Common myeloid progenitor, CD34-positive (primary cell): ENCODE measurements at regions not wholly inside any gene's neighbourhood (a gene's known extent, or its start where the extent isn't known, plus 50 kb on each side); places are given as distances from the start of the nearest gene placed in this dataset.

Experiments used
- CTCF ChIA-PET: fragments of 350-600 bp; sonication (Branson Sonifier 250); formaldehyde crosslinking; loops from one replicate; lab custom pipeline; 2021; ENCODE audit warnings: antibody characterized with exemption; lab: Charles Lee
- POLR2A ChIA-PET: fragments of 350-600 bp; sonication (Branson Sonifier 250); formaldehyde crosslinking; loops from one replicate; lab custom pipeline; 2021; ENCODE audit warnings: antibody characterized with exemption; lab: Charles Lee
- DNase-seq, 3 donors: peaks; one replicate each; pipeline versions ENCODE4 v3.0.0 to v3.0.0-alpha.2; 2013
- H3K27ac ChIP-seq, 2 experiments: 1 replicate in 1 of 2; 2 replicates in 1 of 2; pipeline ENCODE4 v1.7.0; 2013; ENCODE audit warnings: inconsistent platforms in 2 of 2, low read length in 2 of 2, mild to moderate bottlenecking in 2 of 2, low read depth in 1 of 2, moderate library complexity in 1 of 2; ENCODE audit not compliant: severe bottlenecking in 2 of 2, insufficient read depth in 1 of 2, poor library complexity in 1 of 2
- H3K27me3 ChIP-seq, 5 experiments: replicated peaks in 2 of 5; 1 replicate in 3 of 5; 2 replicates in 2 of 5; pipeline versions ENCODE4 v1.6.1 to v1.7.0; 2013; ENCODE audit warnings: low read length in 4 of 5, mild to moderate bottlenecking in 2 of 5, moderate library complexity in 2 of 5, inconsistent platforms in 1 of 5; ENCODE audit not compliant: insufficient read depth in 5 of 5, control insufficient read depth in 4 of 5
- H3K36me3 ChIP-seq, 4 experiments: 1 replicate in 2 of 4; 2 replicates in 2 of 4; pipeline versions ENCODE4 v1.6.1 to v1.7.0; 2013; ENCODE audit warnings: low read length in 3 of 4, control low read depth in 1 of 4, mild to moderate bottlenecking in 1 of 4; ENCODE audit not compliant: control insufficient read depth in 4 of 4, insufficient read depth in 4 of 4
- H3K4me1 ChIP-seq, 4 experiments: 1 replicate in 3 of 4; 2 replicates in 1 of 4; pipeline versions ENCODE4 v1.6.1 to v1.7.1; 2013; ENCODE audit warnings: low read length in 3 of 4, mild to moderate bottlenecking in 3 of 4, control low read depth in 1 of 4, inconsistent platforms in 1 of 4, moderate library complexity in 1 of 4; ENCODE audit not compliant: control insufficient read depth in 4 of 4, insufficient read depth in 4 of 4; ENCODE audit errors: control extremely low read depth in 1 of 4
- H3K4me3 ChIP-seq, 7 experiments: 1 replicate in 4 of 7; 2 replicates in 3 of 7; pipeline versions ENCODE4 v1.5.1 to v1.7.0; 2013; ENCODE audit warnings: mild to moderate bottlenecking in 7 of 7, low read length in 6 of 7, moderate library complexity in 6 of 7, inconsistent platforms in 2 of 7, low read depth in 2 of 7, control low read depth in 1 of 7; ENCODE audit not compliant: insufficient read depth in 4 of 7, control insufficient read depth in 1 of 7; ENCODE audit errors: extremely low read depth in 1 of 7
- H3K9me3 ChIP-seq, 5 experiments: 1 replicate in 4 of 5; 2 replicates in 1 of 5; pipeline versions ENCODE4 v1.6.1 to v1.7.1; 2013; ENCODE audit warnings: low read length in 4 of 5, mild to moderate bottlenecking in 2 of 5, inconsistent platforms in 1 of 5, low read depth in 1 of 5, moderate library complexity in 1 of 5; ENCODE audit not compliant: control insufficient read depth in 4 of 5, insufficient read depth in 2 of 5; ENCODE audit errors: control extremely low read depth in 1 of 5
- WGBS: methylation state at CpG from one replicate; pipeline ENCODE4 v1.1.5; 2013; ENCODE audit not compliant: insufficient coverage; 5-methylcytosine and 5-hydroxymethylcytosine counted together

GRCh38 chr10:2094171-2094570 is 356.8 kb upstream of the ADARB2 start:
- POLR2A ChIA-PET, result no interaction called here
- no peak overlapping the region for H3K4me3 ChIP-seq
- CTCF ChIA-PET, result no interaction called here

DNA sequence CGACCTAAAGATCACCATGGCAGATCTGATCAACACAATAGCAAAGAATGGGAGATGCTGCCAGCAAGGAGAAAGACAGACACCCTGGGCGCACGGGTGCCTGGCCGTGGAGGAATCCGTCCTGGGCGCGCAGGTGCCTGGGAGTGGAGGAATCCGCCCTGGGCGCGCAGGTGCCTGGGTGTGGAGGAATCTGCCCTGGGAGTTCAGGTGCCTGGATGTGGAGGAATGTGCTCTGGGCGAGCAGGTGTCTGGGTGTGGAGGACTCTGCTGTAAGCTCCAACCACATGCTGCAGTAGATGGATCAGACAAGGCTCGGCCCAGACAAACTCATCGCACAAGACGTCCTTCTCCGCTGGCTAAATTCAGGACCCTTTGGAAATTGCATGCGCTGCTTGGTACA is 346.3 kb upstream of the ADARB2 start:
- Histone ChIP-seq H3K36me3 (no peaks in the 10 kb centered on the region), H3K27ac (no peak overlapping the region), H3K4me3 (no peak overlapping the region), H3K4me1 (no peaks in the 10 kb centered on the region), H3K27me3 (peaks cover 0 to 5% (median 0%) of the 10 kb centered on the region in 5 experiments), H3K9me3 (peaks cover 0 to 4% (median 2%) of the 10 kb centered on the region in 5 experiments)
- ChIA-PET CTCF (no interaction called here), POLR2A (no interaction called here)
- 93% methylated on average over 15 of the region's 16 CpGs for WGBS
- no peak for DNase-seq

More at GRCh38 chr10:2094171-2094570, 356.8 kb upstream of the ADARB2 start:
- Histone ChIP-seq H3K27ac (no peak overlapping the region), H3K9me3 (peaks cover 0 to 4% (median 0%) of the 10 kb centered on the region in 5 experiments), H3K36me3 (no peaks in the 10 kb centered on the region), H3K4me1 (no peaks in the 10 kb centered on the region), H3K27me3 (peaks cover 0 to 2% (median 0%) of the 10 kb centered on the region in 5 experiments)
- WGBS, result 79% methylated on average over 6 of the region's 6 CpGs
- DNase-seq, result no peak

- 50% methylated on average over 3 of the region's 3 CpGs for WGBS
- H3K36me3 ChIP-seq, result no peaks in the 10 kb centered on the region
- CTCF ChIA-PET, result no interaction called here
These were observed 344.2 kb upstream of the ADARB2 start for GRCh38 chr10:2081501-2081900.

GRCh38 chr10:2079603-2080078 is 342.3 kb upstream of the ADARB2 start:
- Histone ChIP-seq H3K4me3 (no peak overlapping the region), H3K36me3 (no peaks in the 10 kb centered on the region), H3K4me1 (no peaks in the 10 kb centered on the region), H3K27me3 (peaks cover 0 to 2% (median 0%) of the 10 kb centered on the region in 5 experiments), H3K9me3 (no peaks in the 10 kb centered on the region), H3K27ac (no peak overlapping the region)
- no peak for DNase-seq
- ChIA-PET CTCF (no interaction called here), POLR2A (no interaction called here)
- WGBS, result 62% methylated on average over 3 of the region's 4 CpGs

More at GRCh38 chr10:2081501-2081900, 344.2 kb upstream of the ADARB2 start:
- POLR2A ChIA-PET, result no interaction called here
- peaks cover 0 to 2% (median 0%) of the 10 kb centered on the region in 5 experiments for H3K27me3 ChIP-seq
- no peaks in the 10 kb centered on the region for H3K4me1 ChIP-seq
- H3K4me3 ChIP-seq, result no peak overlapping the region
- H3K27ac ChIP-seq, result no peak overlapping the region
- DNase-seq, result no peak
- no peaks in the 10 kb centered on the region for H3K9me3 ChIP-seq

DNA sequence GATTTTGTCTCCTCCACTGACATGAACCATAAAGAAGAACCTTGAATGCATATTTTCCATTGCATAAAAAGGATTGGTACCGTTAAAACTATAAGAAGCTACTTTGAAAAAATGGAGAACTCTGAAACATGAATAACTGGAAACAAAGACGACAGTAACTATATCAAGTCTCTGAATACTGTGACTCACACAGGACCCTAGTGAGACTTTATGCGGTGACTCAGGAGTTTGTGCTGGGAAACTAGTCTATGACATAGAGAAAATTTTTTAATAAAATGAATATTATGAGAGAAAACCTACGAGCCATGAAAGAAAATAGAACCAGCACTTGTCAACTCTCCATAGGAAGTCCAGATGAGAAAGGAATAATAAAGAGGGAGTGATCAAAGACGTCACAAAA is 339.9 kb upstream of the ADARB2 start:
- H3K4me1 ChIP-seq, result no peaks in the 10 kb centered on the region
- H3K4me3 ChIP-seq, result no peak overlapping the region
- no peaks in the 10 kb centered on the region for H3K9me3 ChIP-seq
- H3K27me3 ChIP-seq, result peaks cover 0 to 2% (median 0%) of the 10 kb centered on the region in 5 experiments
- ChIA-PET POLR2A (no interaction called here), CTCF (no interaction called here)
- no peak for DNase-seq
- no peak overlapping the region for H3K27ac ChIP-seq
- H3K36me3 ChIP-seq, result no peaks in the 10 kb centered on the region
- WGBS, result 60% methylated on average over 1 of the region's 5 CpGs

DNA sequence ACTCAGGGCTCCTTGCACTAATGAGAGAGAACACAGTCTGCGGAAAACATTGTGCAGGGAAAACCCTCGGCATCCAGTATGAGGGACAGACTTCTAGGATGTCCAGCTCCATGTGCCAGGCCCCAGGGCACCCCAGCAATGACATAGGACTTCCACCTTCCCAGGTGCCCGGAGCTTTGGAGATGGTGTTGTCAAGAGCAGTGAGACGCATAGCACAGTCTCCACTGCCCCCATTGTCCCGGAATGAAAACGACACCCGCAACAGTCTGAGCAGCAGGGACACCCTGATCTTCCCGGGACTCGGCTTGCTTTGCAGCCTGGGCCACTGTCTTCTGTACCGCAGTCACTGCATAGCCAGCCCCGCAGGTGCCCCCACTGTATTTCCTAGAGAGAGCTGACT is 339.2 kb upstream of the ADARB2 start:
- Histone ChIP-seq H3K27me3 (peaks cover 0 to 2% (median 0%) of the 10 kb centered on the region in 5 experiments), H3K9me3 (no peaks in the 10 kb centered on the region), H3K27ac (no peak overlapping the region), H3K4me3 (no peak overlapping the region), H3K36me3 (no peaks in the 10 kb centered on the region), H3K4me1 (no peaks in the 10 kb centered on the region)
- POLR2A ChIA-PET, result no interaction called here
- WGBS, result 91% methylated on average over 8 of the region's 11 CpGs
- CTCF ChIA-PET, result no interaction called here
- no peak for DNase-seq

- Histone ChIP-seq H3K4me1 (no peaks in the 10 kb centered on the region), H3K27ac (no peak overlapping the region), H3K36me3 (no peaks in the 10 kb centered on the region), H3K9me3 (peaks cover 0 to 4% (median 0%) of the 10 kb centered on the region in 5 experiments), H3K27me3 (no peaks in the 10 kb centered on the region), H3K4me3 (no peak overlapping the region)
- CTCF ChIA-PET, result no interaction called here
- no CpG with 5 or more reads among the region's 2 CpGs for whole genome bisulfite sequencing
- POLR2A ChIA-PET, result no interaction called here
- no peak for DNase-seq
These were observed 329.7 kb upstream of the ADARB2 start for GRCh38 chr10:2067015-2067414.
